ENCODE measurements at regions not wholly inside any gene's neighbourhood (a gene's known extent, or its start where the extent isn't known, plus 50 kb on each side); places are given as distances from the start of the nearest gene placed in this dataset.

DNA sequence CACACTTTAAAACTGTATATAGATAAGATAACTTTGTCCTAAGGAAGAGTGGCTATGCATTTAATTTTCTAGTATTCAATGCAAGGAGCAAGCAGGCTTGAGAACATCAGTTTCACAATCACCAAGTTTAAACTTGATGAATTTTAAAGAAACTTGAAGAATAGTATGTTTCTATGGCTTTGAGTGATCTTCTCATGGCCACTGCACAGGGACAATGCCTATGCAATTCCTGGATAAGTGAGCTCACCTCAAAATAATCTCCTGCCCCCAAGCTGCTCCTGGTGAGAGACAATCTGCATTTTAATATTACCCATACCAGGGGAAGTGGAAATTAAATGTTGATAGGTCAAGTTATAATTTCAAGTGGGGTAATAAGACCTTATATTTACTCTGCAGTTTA is 376.6 kb upstream of the CBLB start:
- TF ChIP-seq, protein P1, sequence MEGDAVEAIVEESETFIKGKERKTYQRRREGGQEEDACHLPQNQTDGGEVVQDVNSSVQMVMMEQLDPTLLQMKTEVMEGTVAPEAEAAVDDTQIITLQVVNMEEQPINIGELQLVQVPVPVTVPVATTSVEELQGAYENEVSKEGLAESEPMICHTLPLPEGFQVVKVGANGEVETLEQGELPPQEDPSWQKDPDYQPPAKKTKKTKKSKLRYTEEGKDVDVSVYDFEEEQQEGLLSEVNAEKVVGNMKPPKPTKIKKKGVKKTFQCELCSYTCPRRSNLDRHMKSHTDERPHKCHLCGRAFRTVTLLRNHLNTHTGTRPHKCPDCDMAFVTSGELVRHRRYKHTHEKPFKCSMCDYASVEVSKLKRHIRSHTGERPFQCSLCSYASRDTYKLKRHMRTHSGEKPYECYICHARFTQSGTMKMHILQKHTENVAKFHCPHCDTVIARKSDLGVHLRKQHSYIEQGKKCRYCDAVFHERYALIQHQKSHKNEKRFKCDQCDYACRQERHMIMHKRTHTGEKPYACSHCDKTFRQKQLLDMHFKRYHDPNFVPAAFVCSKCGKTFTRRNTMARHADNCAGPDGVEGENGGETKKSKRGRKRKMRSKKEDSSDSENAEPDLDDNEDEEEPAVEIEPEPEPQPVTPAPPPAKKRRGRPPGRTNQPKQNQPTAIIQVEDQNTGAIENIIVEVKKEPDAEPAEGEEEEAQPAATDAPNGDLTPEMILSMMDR (IDR thresholded peaks at IDR 0.05; ENCODE audit: unreplicated experiment in 3 of 3), result no peak
- peaks cover 3% of the 10 kb centered on the region for H3K9me3 Mint-ChIP-seq
- no peak overlapping the region for H3K27ac Mint-ChIP-seq
- no peaks in the 10 kb centered on the region for H3K36me3 Mint-ChIP-seq (ENCODE audit: low read depth)
- no peak overlapping the region for H3K4me3 Mint-ChIP-seq
- H3K27me3 Mint-ChIP-seq (ENCODE audit: low read depth), result no peaks in the 10 kb centered on the region
- H3K4me1 Mint-ChIP-seq, result no peaks in the 10 kb centered on the region

DNA sequence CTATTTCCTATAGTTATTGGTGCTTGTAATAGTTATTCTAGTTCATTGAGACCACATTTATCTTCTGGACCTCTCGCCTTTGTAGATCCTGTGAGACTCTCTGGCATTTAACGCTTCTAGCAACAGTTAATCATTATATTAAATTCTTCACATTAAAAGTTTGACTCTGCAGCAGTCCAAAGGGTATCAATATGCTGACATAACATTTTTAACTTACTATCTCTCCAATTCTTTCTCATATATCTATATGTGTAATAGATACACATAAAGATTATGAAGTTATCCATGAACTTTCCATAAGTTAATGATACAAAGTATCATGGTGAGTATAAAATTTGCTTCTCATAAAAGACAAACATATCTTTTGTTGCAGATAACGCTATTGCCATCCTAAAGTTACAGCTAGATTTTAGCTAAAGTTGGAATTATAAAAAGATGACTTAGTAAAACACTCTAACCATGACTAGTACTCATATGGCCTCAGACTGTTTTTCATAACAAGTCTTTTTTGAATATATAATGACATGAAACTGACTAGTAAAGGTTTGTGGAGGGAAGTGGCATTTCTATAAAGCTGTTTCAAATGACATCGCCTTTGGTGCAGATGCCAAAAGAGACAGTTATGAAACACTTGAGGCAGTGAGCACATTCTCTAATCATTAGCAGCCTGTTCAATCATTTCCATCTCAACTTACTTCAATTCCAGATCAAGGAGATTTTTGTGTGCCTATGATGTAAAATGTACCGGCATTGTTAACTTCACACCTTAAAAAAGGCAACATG is 379.3 kb upstream of the CBLB start:
- Mint-ChIP-seq H3K36me3 (ENCODE audit: low read depth) (peaks cover 8% of the 10 kb centered on the region), H3K27me3 (ENCODE audit: low read depth) (no peaks in the 10 kb centered on the region), H3K4me3 (no peak overlapping the region), H3K9me3 (peaks cover 15% of the 10 kb centered on the region), H3K4me1 (no peaks in the 10 kb centered on the region), H3K27ac (peak overlapping the region; percentile 5 to 62 (median 9))
- TF ChIP-seq, protein P1 (IDR thresholded peaks at IDR 0.05; ENCODE audit: unreplicated experiment in 3 of 3), result no peak

DNA sequence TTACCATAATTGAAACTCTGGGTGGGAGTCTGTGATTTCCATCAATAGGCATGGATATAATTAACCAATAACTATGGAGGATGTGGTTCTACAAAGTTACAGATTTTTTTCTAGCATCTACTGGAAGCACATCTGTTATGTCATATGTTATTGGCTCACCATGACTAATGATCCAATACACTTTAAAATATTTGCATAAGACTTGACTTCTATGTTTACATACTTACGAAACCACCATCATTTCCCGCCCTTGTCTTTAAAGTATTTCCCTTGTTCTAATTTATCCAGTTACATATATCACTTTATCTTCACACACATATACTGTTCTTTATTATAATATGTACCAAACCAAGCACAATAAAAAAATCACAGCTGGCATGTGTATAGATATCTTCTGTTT is 380.3 kb upstream of the CBLB start:
- H3K27me3 Mint-ChIP-seq (ENCODE audit: low read depth), result no peaks in the 10 kb centered on the region
- peaks cover 18% of the 10 kb centered on the region for H3K9me3 Mint-ChIP-seq
- TF ChIP-seq, protein P1 (IDR thresholded peaks at IDR 0.05; ENCODE audit: unreplicated experiment in 3 of 3), result no peak
- H3K27ac Mint-ChIP-seq, result no peak overlapping the region
- no peaks in the 10 kb centered on the region for H3K4me1 Mint-ChIP-seq
- H3K4me3 Mint-ChIP-seq, result no peak overlapping the region
- peaks cover 8% of the 10 kb centered on the region for H3K36me3 Mint-ChIP-seq (ENCODE audit: low read depth)

DNA sequence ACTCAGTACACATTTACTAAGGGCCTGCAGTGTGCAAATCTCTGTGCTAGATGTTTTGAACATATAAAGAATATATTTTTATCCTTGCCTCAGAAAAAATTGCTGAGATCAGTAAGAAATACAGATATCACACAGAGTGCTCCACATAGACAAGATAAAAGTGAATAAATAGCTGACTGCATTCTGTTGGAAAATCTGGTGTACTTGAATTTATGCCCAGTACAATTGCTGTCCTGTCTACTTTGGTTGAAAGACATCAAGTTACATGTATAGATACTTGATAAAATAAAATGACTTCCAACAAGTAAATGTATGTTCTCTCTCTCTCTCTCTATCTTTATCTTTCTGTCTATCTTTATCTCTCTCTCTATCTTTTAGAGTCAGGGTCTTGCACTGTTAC is 381.2 kb upstream of the CBLB start:
- H3K27ac Mint-ChIP-seq, result no peak overlapping the region
- H3K27me3 Mint-ChIP-seq (ENCODE audit: low read depth), result no peaks in the 10 kb centered on the region
- H3K36me3 Mint-ChIP-seq (ENCODE audit: low read depth), result peaks cover 8% of the 10 kb centered on the region
- H3K9me3 Mint-ChIP-seq, result peaks cover 18% of the 10 kb centered on the region
- no peaks in the 10 kb centered on the region for H3K4me1 Mint-ChIP-seq
- no peak overlapping the region for H3K4me3 Mint-ChIP-seq
- TF ChIP-seq, protein P1 (IDR thresholded peaks at IDR 0.05; ENCODE audit: unreplicated experiment in 3 of 3), result no peak

DNA sequence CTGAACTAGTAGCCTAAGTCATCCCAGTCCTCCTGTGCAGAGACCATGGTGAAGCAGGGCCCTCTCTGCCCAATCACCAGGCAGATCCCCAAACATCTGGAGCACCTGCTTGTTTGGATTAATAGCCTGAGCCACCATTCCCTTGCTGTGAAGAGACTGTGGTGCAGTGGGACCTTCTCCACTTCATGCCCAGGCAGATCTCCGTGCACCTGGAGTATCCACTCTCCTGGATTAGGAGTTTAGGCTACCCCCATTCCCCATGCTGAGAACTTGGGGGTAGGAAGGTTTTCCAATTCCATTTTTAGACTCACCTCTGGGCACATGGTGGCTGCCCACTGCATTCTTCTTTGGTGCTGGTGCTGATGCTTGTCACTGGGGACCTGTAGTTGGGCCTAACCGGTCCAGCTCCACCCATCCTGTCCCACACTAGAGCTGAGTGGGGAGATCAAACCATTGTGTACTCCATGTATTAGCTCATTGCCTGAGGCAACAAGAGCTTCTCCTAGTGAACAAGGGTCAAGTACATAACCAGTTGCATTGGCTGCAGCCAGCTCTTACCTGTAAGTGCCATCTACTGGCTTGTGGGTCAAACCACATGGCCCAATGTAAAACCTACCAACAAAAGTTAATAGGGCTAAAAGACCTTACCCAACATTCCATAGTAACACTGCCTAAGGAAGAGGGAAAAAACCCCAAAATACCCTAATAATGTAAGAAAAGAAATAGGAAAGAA is 382.5 kb upstream of the CBLB start:
- Mint-ChIP-seq H3K9me3 (peaks cover 18% of the 10 kb centered on the region), H3K4me3 (no peak overlapping the region), H3K4me1 (no peaks in the 10 kb centered on the region), H3K27me3 (ENCODE audit: low read depth) (no peaks in the 10 kb centered on the region), H3K36me3 (ENCODE audit: low read depth) (peaks cover 8% of the 10 kb centered on the region), H3K27ac (no peak overlapping the region)
- TF ChIP-seq, protein P1 (IDR thresholded peaks at IDR 0.05; ENCODE audit: unreplicated experiment in 3 of 3), result no peak
